ENCODE measurements at regions not wholly inside any gene's neighbourhood (a gene's known extent, or its start where the extent isn't known, plus 50 kb on each side); places are given as distances from the start of the nearest gene placed in this dataset.
A peak's percentile ranks its signal among the peaks of the same experiment; 100 is the strongest.

DNA sequence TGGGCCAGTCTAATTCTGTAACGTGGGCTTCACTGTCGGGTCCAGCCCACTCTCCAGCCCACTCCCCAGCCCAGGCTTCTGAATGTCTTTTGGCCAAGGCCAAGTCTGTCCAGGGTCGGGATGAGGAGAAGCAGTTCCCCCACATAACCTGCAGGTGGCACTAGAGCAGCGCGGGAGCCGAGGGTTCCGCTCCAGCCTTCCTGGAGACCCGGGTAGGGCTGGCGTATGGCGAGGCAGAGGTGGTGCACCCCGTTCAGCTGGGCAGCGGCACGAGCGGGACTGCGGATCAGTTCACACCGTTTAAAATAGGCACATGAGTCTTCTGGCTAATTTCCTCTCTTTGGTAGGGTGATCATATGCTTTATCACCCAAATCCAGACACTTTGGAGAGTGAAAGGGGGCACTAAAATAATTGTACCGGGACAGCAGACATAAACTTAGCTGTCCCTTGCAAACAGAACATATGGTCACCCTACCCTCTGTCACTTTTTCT is 185.9 kb downstream of the MSX2 start:
- TF ChIP-seq, protein P1, sequence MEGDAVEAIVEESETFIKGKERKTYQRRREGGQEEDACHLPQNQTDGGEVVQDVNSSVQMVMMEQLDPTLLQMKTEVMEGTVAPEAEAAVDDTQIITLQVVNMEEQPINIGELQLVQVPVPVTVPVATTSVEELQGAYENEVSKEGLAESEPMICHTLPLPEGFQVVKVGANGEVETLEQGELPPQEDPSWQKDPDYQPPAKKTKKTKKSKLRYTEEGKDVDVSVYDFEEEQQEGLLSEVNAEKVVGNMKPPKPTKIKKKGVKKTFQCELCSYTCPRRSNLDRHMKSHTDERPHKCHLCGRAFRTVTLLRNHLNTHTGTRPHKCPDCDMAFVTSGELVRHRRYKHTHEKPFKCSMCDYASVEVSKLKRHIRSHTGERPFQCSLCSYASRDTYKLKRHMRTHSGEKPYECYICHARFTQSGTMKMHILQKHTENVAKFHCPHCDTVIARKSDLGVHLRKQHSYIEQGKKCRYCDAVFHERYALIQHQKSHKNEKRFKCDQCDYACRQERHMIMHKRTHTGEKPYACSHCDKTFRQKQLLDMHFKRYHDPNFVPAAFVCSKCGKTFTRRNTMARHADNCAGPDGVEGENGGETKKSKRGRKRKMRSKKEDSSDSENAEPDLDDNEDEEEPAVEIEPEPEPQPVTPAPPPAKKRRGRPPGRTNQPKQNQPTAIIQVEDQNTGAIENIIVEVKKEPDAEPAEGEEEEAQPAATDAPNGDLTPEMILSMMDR (conservative IDR thresholded peaks at IDR 0.05; ENCODE audit: low read depth, low read length), result peak; percentile 69
- TF ChIP-seq POLR2A (IDR thresholded peaks at IDR 0.05; ENCODE audit: low read depth, low read length), result no peak
- peak; percentile 64 for TF ChIP-seq RAD21 (IDR thresholded peaks at IDR 0.05; ENCODE audit: low read length)
- TF ChIP-seq RFX5 (IDR thresholded peaks at IDR 0.05; ENCODE audit: low read depth, low read length), result no peak
- TF ChIP-seq SMC3 (IDR thresholded peaks at IDR 0.05; ENCODE audit: low read depth, low read length), result peak; percentile 43
- no peak for TF ChIP-seq MXI1 (IDR thresholded peaks at IDR 0.05; ENCODE audit: borderline replicate concordance, low read depth, low read length)
- TF ChIP-seq CEBPB (IDR thresholded peaks at IDR 0.05; ENCODE audit: low read depth, low read length), result no peak
- TF ChIP-seq, protein P2, sequence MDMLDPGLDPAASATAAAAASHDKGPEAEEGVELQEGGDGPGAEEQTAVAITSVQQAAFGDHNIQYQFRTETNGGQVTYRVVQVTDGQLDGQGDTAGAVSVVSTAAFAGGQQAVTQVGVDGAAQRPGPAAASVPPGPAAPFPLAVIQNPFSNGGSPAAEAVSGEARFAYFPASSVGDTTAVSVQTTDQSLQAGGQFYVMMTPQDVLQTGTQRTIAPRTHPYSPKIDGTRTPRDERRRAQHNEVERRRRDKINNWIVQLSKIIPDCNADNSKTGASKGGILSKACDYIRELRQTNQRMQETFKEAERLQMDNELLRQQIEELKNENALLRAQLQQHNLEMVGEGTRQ (IDR thresholded peaks at IDR 0.05; ENCODE audit: low read depth, low read length), result no peak
- TF ChIP-seq, protein P3, sequence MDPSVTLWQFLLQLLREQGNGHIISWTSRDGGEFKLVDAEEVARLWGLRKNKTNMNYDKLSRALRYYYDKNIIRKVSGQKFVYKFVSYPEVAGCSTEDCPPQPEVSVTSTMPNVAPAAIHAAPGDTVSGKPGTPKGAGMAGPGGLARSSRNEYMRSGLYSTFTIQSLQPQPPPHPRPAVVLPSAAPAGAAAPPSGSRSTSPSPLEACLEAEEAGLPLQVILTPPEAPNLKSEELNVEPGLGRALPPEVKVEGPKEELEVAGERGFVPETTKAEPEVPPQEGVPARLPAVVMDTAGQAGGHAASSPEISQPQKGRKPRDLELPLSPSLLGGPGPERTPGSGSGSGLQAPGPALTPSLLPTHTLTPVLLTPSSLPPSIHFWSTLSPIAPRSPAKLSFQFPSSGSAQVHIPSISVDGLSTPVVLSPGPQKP (IDR thresholded peaks at IDR 0.05; ENCODE audit: borderline replicate concordance, low read depth, low read length), result no peak
- TF ChIP-seq FOS (IDR thresholded peaks at IDR 0.05; ENCODE audit: low read depth, low read length), result no peak
- no peak for TF ChIP-seq RCOR1 (IDR thresholded peaks at IDR 0.05; ENCODE audit: insufficient replicate concordance, low read length)
- no peak for TF ChIP-seq BHLHE40 (IDR thresholded peaks at IDR 0.05; ENCODE audit: low read depth, low read length)
